Neural cell (in vitro differentiated cells): ENCODE measurements at regions not wholly inside any gene's neighbourhood (a gene's known extent, or its start where the extent isn't known, plus 50 kb on each side); places are given as distances from the start of the nearest gene placed in this dataset.

Source experiments
- H2AFZ ChIP-seq: fragments of 200-600, 300-800 bp; sonication (generic), shearing (Covaris generic); 2 replicates; pipeline ENCODE4 v1.6.0; 2014; ENCODE audit warnings: low read depth, mild to moderate bottlenecking, antibody characterized with exemption, low read length, moderate library complexity
- H3F3A ChIP-seq: fragments of 200-600 bp; shearing (Covaris generic); 2 replicates; pipeline ENCODE4 v1.6.1; 2016; ENCODE audit warnings: mild to moderate bottlenecking, moderate library complexity, mixed read lengths, antibody characterized with exemption, low read length; ENCODE audit not compliant: insufficient read depth, poor library complexity, severe bottlenecking
- H3K27ac ChIP-seq: fragments of 200-600, 300-800 bp; sonication (generic), shearing (Covaris generic); 2 replicates; pipeline ENCODE4 v1.5.1; 2014; ENCODE audit warnings: mild to moderate bottlenecking, low read length, moderate library complexity
- H3K27me3 ChIP-seq: fragments of 300-800, 200-600 bp; sonication (generic), shearing (Covaris generic); 2 replicates; pipeline ENCODE4 v1.6.0; 2014; ENCODE audit warnings: mild to moderate bottlenecking, low read depth, low read length, moderate library complexity; ENCODE audit not compliant: insufficient read depth
- H3K36me3 ChIP-seq: fragments of 300-800, 200-600 bp; sonication (generic), shearing (Covaris generic); 2 replicates; pipeline ENCODE4 v1.5.1; 2014; ENCODE audit warnings: mild to moderate bottlenecking, antibody characterized with exemption, low read length, moderate library complexity; ENCODE audit not compliant: insufficient read depth
- H3K4me2 ChIP-seq: fragments of 300-800, 200-600 bp; sonication (generic), shearing (Covaris generic); 2 replicates; pipeline ENCODE4 v1.6.0; 2014; ENCODE audit warnings: mild to moderate bottlenecking, low read length
- H3K4me3 ChIP-seq: fragments of 300-800, 200-600 bp; sonication (generic), shearing (Covaris generic); 2 replicates; pipeline ENCODE4 v1.5.1; 2014; ENCODE audit warnings: mild to moderate bottlenecking, low read length, moderate library complexity
- H3K79me2 ChIP-seq: fragments of 200-600 bp; shearing (Covaris generic); replicated peaks from 2 replicates; pipeline ENCODE4 v1.6.0; 2014; ENCODE audit warnings: mild to moderate bottlenecking, low read length, moderate library complexity; ENCODE audit not compliant: insufficient read depth
- H3K9ac ChIP-seq: fragments of 300-800, 200-600 bp; sonication (generic), shearing (Covaris generic); 2 replicates; pipeline ENCODE4 v1.6.1; 2016; ENCODE audit warnings: mild to moderate bottlenecking, low read length, mixed read lengths
- H3K9me2 ChIP-seq: fragments of 200-600 bp; shearing (Covaris generic); 2 replicates; pipeline ENCODE4 v1.6.1; 2016; ENCODE audit warnings: mild to moderate bottlenecking, low read length, mixed read lengths; ENCODE audit not compliant: insufficient read depth
- H3K9me3 ChIP-seq: fragments of 200-600, 300-800 bp; sonication (generic), shearing (Covaris generic); 2 replicates; pipeline ENCODE4 v1.6.1; 2016; ENCODE audit warnings: mild to moderate bottlenecking, mixed run types, low read length, moderate library complexity, mixed read lengths
- H4K20me1 ChIP-seq: fragments of 200-600 bp; shearing (Covaris generic); 2 replicates; pipeline ENCODE4 v1.6.1; 2016; ENCODE audit warnings: mild to moderate bottlenecking, mixed run types; ENCODE audit not compliant: insufficient read depth
- EP300 ChIP-seq: fragments of 450-650 bp; conservative IDR thresholded peaks from 2 replicates; pipeline ENCODE4 v1.6.1; 2014; ENCODE audit warnings: antibody characterized with exemption, mild to moderate bottlenecking, moderate library complexity; ENCODE audit not compliant: poor library complexity, severe bottlenecking
- EZH2 ChIP-seq: fragments of 200-600, 300-800 bp; shearing (Covaris generic), sonication (generic); IDR thresholded peaks from 2 replicates; pipeline ENCODE4 v1.6.1; 2014; ENCODE audit warnings: antibody characterized with exemption, low read length, borderline replicate concordance, mild to moderate bottlenecking; ENCODE audit not compliant: insufficient read depth, poor library complexity, severe bottlenecking
- MXI1 ChIP-seq: fragments of 450-650 bp; conservative IDR thresholded peaks from 2 replicates; pipeline ENCODE4 v1.6.1; 2014; ENCODE audit warnings: antibody characterized with exemption, mild to moderate bottlenecking; ENCODE audit not compliant: poor library complexity, severe bottlenecking
- POLR2AphosphoS5 ChIP-seq: IDR thresholded peaks from 2 replicates; pipeline ENCODE4 v1.6.1; 2012
- RAD21 ChIP-seq: fragments of 450-650 bp; conservative IDR thresholded peaks from 2 replicates; pipeline ENCODE4 v1.6.1; 2014; ENCODE audit warnings: antibody characterized with exemption, mild to moderate bottlenecking, moderate library complexity
- SMC3 ChIP-seq: fragments of 450-650 bp; conservative IDR thresholded peaks from 2 replicates; pipeline ENCODE4 v1.6.1; 2014; ENCODE audit warnings: antibody characterized with exemption, mild to moderate bottlenecking, moderate library complexity; ENCODE audit not compliant: poor library complexity
- TAF1 ChIP-seq: IDR thresholded peaks from 2 replicates; pipeline ENCODE4 v1.6.1; 2012; ENCODE audit warnings: low read depth
- TF ChIP-seq, protein P1 (sequence below): IDR thresholded peaks from 2 replicates; pipeline ENCODE4 v1.6.1; 2012; ENCODE audit warnings: borderline replicate concordance
- TF ChIP-seq, protein P2 (sequence below): fragments of 450-650 bp; IDR thresholded peaks from 2 replicates; pipeline ENCODE4 v1.5.1; 2014; ENCODE audit warnings: antibody characterized with exemption, mild to moderate bottlenecking, moderate library complexity; ENCODE audit not compliant: poor library complexity, severe bottlenecking

GRCh38 chr2:21646345-21646744 is 522.6 kb downstream of the TDRD15 start:
- no peak overlapping the region for H3K4me3 ChIP-seq
- no peaks in the 10 kb centered on the region for H3K79me2 ChIP-seq
- H3K9me3 ChIP-seq: no peaks in the 10 kb centered on the region
- H3F3A ChIP-seq: no peaks in the 10 kb centered on the region
- H3K9me2 ChIP-seq: no peaks in the 10 kb centered on the region
- H4K20me1 ChIP-seq: no peaks in the 10 kb centered on the region
- TF ChIP-seq SMC3 (no peak), MXI1 (no peak), EZH2 (no peak), POLR2AphosphoS5 (peak; percentile 24), TAF1 (no peak)
- TF ChIP-seq, protein P1, sequence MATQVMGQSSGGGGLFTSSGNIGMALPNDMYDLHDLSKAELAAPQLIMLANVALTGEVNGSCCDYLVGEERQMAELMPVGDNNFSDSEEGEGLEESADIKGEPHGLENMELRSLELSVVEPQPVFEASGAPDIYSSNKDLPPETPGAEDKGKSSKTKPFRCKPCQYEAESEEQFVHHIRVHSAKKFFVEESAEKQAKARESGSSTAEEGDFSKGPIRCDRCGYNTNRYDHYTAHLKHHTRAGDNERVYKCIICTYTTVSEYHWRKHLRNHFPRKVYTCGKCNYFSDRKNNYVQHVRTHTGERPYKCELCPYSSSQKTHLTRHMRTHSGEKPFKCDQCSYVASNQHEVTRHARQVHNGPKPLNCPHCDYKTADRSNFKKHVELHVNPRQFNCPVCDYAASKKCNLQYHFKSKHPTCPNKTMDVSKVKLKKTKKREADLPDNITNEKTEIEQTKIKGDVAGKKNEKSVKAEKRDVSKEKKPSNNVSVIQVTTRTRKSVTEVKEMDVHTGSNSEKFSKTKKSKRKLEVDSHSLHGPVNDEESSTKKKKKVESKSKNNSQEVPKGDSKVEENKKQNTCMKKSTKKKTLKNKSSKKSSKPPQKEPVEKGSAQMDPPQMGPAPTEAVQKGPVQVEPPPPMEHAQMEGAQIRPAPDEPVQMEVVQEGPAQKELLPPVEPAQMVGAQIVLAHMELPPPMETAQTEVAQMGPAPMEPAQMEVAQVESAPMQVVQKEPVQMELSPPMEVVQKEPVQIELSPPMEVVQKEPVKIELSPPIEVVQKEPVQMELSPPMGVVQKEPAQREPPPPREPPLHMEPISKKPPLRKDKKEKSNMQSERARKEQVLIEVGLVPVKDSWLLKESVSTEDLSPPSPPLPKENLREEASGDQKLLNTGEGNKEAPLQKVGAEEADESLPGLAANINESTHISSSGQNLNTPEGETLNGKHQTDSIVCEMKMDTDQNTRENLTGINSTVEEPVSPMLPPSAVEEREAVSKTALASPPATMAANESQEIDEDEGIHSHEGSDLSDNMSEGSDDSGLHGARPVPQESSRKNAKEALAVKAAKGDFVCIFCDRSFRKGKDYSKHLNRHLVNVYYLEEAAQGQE: no peak
- TF ChIP-seq, protein P2, sequence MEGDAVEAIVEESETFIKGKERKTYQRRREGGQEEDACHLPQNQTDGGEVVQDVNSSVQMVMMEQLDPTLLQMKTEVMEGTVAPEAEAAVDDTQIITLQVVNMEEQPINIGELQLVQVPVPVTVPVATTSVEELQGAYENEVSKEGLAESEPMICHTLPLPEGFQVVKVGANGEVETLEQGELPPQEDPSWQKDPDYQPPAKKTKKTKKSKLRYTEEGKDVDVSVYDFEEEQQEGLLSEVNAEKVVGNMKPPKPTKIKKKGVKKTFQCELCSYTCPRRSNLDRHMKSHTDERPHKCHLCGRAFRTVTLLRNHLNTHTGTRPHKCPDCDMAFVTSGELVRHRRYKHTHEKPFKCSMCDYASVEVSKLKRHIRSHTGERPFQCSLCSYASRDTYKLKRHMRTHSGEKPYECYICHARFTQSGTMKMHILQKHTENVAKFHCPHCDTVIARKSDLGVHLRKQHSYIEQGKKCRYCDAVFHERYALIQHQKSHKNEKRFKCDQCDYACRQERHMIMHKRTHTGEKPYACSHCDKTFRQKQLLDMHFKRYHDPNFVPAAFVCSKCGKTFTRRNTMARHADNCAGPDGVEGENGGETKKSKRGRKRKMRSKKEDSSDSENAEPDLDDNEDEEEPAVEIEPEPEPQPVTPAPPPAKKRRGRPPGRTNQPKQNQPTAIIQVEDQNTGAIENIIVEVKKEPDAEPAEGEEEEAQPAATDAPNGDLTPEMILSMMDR: no peak
- no peaks in the 10 kb centered on the region for H3K36me3 ChIP-seq
- no peak overlapping the region for H2AFZ ChIP-seq
- no peak overlapping the region for H3K4me2 ChIP-seq
- H3K27ac ChIP-seq: no peak overlapping the region
- no peak overlapping the region for H3K9ac ChIP-seq
- H3K27me3 ChIP-seq: no peaks in the 10 kb centered on the region

GRCh38 chr2:21650569-21650968 is 526.8 kb downstream of the TDRD15 start:
- H3K4me2 ChIP-seq: no peak overlapping the region
- H3K9ac ChIP-seq: no peak overlapping the region
- H3K27me3 ChIP-seq: no peaks in the 10 kb centered on the region
- no peaks in the 10 kb centered on the region for H3K36me3 ChIP-seq
- TF ChIP-seq EP300 (no peak), SMC3 (no peak), TAF1 (no peak), RAD21 (no peak), MXI1 (no peak), EZH2 (no peak), POLR2AphosphoS5 (no peak)
- TF ChIP-seq, protein P1: no peak
- TF ChIP-seq, protein P2: no peak
- H3K9me2 ChIP-seq: no peaks in the 10 kb centered on the region
- no peak overlapping the region for H3K27ac ChIP-seq
- no peaks in the 10 kb centered on the region for H3K9me3 ChIP-seq
- H2AFZ ChIP-seq: no peak overlapping the region
- no peaks in the 10 kb centered on the region for H3K79me2 ChIP-seq
- no peaks in the 10 kb centered on the region for H4K20me1 ChIP-seq
- H3K4me3 ChIP-seq: no peak overlapping the region
- H3F3A ChIP-seq: no peaks in the 10 kb centered on the region
